NOMO-1 (cell line): ENCODE measurements at regions not wholly inside any gene's neighbourhood (a gene's known extent, or its start where the extent isn't known, plus 50 kb on each side); places are given as distances from the start of the nearest gene placed in this dataset.

ENCODE experiments used
- DNase-seq, 2 experiments: peaks; one replicate each; lab custom pipeline; 2025; ENCODE audit not compliant: unreplicated experiment in 2 of 2; lab: John Stamatoyannopoulos, UW

GRCh38 chr15:47376190-47376589, 341.1 kb upstream of the SEMA6D start:
- peak; percentile 54 to 68 for DNase-seq

DNA sequence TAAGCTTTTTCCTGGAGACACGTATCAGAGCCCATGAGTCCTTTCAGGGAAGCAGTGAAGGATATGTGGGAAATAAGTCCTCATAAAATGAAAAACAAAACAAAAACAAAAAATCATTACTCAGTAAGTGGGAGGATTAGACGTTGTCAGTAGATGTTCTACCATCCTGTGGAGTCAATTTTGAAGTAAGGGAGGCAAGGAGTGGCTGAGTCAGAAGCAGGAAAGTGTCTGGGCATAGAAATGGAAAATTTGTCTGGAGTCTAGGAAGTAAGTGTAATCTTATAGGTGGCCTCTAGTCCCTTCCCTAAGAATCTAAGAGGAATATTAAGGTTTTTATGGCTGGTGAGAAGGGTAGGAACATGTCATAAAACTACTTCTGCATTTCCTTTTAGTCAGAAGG, 339.8 kb upstream of the SEMA6D start:
- no peak for DNase-seq

DNA sequence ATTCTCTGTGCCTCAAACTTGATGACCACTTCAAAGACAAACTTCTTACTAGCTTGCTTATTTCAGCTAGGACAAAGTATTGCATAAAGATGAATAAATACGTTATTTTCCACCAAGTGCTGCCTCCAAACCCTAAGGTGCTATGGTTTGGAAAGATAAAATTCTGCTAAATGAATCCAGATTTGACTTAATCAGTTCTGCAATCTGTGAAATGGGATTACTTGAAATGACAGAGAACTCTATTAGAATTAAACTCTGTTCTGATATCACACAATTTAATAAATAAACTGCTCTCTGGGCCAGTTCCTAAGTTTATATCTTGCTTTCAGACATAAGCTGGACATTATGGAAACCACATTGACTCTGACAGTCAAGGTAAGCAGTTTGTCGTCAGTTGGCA, 338.8 kb upstream of the SEMA6D start:
- no peak for DNase-seq

DNA sequence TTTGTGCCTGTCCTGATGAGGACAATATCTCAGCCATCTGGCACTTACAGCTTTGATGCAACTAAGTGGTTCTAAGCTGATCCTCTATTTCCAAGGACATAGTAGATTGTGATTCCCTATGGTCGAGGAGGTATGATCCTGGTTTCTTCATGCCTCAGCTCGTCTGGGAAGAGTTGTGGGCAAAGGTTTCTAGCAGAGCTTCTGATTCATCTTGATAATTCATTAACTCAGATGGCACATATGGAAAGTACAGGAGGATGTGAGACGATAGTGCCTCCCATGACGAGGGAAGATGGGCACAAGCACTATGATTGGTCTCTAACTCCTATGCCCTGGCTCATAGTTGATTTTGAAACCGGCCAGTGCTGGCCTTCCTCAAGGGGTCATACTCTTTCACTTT, 334.2 kb upstream of the SEMA6D start:
- DNase-seq: no peak

DNA sequence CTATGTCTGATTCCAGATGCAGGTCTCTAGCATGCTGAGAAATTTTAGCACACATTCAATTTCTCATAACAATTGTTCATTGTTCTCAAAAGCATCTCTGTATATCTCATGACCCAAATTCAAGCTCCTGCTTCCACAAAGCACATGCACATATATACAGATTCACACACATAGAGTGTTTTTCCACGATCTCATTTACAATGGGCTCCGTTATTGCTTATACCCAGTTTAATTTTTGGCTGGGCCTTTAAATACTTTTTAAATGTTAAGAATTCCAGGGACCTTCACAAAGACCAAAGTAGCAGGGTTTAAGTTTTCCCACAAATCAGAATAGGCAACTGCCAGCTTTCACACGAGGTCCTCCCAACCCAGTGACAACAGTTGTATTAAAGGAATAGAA, 333.5 kb upstream of the SEMA6D start:
- DNase-seq: no peak

DNA sequence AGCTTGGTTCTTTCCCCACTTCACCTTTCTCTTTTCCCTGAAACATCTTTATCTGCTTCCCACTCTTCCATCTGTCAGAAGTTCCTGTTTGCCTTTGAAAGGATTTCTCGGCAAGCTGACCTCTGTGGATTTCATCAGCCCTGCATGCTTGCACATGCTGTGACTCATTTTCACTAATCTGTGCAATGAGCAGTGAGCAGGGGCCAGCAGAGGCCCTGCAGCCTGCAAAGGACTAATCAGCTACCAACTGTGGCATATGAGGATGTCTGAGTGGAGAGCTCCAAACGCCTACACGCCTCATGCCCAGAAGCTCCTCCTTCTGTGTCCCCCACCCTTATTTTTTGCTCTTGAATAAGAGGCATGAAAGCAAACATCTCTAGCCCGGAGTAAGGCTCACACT, 333.0 kb upstream of the SEMA6D start:
- DNase-seq: peak; percentile 9 to 20

- no peak for DNase-seq
Measured at GRCh38 chr15:47384776-47385175, 332.5 kb upstream of the SEMA6D start.

DNA sequence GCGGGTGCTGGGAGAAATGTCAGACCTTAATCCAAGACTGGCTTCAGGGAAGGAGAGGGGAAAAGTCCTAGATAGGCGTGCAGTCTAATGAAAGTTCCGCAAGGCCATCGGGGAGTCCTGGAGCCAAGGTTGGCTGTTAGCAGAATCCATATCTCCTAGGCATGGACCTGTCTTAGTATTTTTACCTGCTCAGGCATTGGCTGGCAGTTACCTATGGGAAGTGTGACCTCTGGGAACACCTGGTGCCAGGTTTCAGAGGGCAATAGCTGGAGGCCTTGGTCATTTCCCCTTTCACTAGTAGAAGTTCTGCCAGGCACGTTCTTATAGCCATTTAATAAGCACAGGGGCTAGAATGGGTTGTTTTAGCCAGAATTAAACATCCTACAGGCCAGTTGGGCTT, 330.8 kb upstream of the SEMA6D start:
- no peak for DNase-seq

GRCh38 chr15:47388299-47388698, 329.0 kb upstream of the SEMA6D start:
- no peak for DNase-seq

DNA sequence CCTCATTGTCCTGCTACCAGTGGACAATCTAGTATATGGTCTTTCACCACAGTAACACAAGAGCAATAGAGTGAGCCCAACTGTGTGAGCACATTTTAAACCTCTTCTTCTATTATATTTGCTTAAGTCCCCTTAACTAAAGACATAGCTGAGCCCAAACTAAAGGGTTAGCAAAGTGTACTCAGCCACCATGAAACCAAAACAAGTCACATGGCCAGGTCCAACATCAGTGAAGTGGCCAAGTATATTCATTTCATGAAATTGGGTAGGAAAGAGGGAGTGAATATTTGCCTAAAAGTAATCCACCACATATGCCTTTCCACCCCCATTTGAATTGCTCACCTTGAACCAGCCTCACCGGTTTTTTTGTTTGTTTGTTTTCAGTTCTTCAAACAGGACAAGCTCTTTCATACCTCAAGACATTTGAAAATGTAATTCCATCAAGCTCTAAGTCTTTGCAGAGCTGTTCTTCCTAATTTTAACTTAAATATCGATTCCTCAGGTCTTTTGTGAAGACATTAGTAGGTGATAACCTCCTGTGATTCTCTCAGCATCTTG, 327.0 kb upstream of the SEMA6D start:
- DNase-seq: no peak

DNA sequence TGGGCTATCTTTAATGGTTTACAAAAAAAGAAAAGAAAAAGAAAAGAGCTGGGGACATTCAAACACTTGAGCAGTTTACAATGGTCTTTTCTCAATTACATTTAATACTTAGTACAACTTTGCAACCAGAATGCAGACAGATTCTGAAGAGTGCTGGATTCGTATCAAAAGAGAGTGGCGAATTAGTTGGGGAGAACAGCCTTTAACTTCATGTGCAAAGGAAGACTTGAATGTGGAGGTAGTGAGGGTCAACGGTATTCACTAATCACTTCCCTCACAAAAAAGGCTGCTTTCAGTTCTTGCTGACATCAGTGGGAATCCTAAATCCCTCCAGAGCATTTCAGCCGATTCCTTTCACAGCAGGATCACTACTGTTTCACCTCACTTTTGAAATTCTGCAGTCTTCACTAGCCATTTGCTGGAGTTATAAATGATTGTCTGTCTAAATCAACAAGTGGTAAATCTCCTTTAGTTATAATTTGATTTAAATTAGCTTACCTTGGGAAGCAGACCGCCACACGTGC, 323.0 kb upstream of the SEMA6D start:
- no peak for DNase-seq

GRCh38 chr15:47395076-47395475, 322.2 kb upstream of the SEMA6D start:
- DNase-seq: peak; percentile 63 to 82

- no peak for DNase-seq
Measured at GRCh38 chr15:47397655-47398054, 319.6 kb upstream of the SEMA6D start.

DNA sequence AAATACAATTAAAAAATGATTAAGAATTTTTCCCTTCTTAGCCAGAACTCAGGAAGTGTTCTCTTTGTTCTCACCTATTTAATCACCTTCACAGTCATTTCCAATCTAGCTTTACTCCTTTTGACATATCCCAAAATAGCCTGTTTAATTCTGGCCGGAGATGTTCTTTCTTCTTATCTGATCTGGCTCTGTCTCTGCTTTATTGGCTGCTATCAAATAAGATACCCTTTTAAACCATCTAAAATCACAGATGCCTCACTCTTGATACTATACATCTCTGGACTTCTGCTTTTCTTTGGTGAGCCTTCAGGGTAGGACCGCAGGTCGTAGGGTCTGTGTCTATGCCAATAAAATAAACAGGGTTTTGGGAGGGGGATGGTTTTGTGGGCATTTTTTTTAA, 319.2 kb upstream of the SEMA6D start:
- DNase-seq: no peak

DNA sequence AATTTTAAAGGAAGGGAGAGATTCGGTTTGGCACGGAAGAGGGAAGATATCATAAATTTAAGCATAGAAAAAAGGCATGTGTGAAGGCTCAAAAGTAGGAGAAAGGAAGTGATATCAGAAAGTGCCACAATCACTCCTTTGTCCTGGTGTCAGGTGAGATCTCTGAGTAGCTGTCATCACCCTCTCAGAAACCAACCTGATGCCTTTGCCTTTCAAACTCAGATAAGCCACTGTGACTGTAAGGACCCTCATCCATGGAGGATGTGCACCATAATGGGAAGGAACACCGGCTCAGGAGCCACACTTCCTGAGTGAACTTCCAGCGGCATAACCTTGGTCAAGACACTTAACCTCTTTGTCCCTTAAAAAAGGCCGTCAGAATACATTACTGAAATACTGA, 318.7 kb upstream of the SEMA6D start:
- DNase-seq: no peak

GRCh38 chr15:47399100-47399499, 318.2 kb upstream of the SEMA6D start:
- DNase-seq: no peak

DNA sequence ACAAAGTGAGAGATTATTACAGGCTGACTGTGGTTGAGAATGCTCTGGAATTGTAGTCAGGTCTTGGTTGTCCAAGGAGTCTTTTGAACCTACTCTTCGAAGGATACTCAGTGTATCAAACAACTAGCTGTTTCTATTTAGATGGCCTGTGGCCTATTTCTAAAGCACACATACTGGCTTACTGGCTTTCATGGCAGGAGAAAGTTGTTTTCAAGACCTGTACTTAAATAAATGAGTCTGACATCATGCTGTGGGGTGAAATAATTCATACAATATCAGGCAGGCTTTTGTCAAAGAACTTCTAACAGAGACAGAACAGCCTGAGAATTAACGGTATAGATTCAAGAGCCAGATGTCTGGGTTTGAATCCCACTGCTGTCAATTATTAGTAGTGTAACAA, 316.7 kb upstream of the SEMA6D start:
- DNase-seq: no peak

GRCh38 chr15:47401427-47401826, 315.9 kb upstream of the SEMA6D start:
- no peak for DNase-seq

DNA sequence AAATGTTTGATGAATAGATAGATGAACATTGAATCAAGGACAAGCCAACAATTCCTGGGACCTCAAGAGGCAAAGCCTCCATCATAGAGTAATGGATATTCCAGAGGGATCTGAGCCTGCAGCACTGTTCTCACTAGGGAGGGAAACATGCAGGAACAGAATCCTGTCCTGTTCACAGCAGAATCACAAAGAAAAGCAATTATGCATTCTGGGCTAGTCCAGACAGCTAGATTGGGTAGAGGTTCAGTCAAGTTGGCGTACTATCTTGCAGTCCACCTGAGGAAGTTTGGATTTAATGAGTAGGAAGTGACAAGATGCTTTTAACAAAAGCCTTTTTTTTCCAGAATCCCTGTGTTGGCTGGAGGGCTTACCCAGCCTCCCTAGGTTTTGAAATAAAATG, 314.5 kb upstream of the SEMA6D start:
- no peak for DNase-seq

DNA sequence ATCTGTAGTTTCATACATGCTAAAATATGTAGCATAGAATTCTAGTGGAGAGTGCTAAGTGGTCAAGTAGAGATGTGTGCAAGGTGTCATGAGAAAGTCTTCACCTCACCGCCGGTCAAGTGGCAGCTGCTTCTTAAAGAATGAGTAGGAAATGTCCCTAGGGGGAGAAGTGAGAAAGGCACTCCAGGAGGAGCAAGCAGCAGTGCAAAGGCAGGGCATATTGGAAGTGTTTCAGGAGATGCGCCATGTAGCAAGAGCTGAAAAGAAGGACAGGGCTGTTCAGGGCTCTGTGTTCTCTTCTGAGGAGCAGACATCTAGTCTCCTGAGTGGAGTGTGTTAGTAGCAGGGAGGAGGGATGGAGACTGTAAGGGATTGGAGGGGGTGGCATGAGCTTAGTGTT, 312.4 kb upstream of the SEMA6D start:
- DNase-seq: no peak

DNA sequence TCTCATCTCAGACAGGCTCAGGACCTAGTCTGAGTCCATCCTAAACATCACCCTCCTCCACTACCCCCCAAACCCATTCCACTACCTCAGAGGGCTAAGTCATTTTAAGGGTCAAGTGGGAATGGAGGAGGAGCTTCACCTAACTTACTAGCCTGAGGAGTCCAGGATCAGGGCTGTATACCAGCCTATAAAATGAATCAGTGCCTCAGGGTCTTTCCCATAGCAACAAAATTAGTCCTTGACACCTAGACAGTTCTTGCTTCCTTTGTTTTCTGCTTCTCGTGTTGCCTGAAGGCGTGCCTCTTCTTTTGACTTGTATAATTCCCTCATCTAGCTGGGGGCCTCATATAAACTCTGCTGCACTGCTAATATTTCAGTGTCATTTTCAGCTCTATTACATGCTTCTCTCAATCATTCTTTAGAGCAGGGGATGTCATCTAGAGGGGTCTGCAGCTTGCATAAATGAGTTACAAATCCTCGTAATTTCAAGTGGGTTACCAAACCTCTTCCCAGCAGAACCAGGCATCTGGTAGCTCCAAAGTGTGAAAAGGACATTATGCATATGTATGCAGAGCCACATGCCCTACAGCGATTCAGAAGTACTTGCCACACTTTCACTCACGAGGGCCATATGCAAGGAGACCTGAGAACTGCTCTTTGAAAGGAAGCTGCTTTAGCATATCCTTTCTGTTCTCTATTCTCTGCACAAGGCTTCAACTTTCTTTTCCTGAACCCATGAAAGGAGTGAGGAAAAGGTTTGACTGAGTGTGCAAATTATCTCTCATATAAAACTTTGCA, 311.7 kb upstream of the SEMA6D start:
- DNase-seq: no peak

DNA sequence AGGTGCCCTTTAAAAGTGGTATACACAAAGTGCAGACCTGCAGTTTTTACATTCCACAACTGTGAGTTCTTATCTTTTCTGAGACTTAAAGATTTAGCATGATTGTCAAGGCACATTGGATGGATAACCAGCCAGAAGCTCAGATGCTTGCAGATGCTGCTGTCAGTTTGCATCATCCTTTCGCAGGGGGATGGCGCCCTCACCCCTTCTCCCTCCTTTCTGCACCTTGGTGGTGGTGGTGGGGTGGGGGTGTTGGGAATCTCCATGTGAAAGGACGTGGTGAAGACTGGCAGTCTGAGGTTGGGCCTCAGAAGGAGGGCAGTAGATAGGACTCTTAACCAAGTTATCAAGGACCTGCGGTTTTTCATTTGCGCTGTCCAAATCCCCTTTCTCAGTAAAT, 309.6 kb upstream of the SEMA6D start:
- no peak for DNase-seq

DNA sequence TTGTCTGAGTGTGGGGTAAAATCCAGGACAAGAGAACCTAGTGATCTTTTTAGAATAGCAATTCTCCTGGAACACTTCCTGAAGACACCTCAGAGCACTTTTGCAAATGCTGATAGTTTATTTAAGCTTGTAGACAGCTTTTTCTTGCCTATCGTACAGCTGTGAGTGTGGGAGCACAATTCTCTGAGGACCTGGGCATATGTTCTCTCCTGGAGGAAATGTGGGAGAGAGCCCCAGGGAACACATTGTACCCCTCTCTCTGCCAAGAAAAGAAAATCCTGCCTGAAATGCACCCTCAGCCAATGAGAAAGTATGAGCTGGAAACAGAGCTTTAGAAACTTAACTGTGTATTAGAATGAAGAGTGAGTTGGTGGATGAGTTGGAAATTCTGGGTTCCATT, 308.3 kb upstream of the SEMA6D start:
- no peak for DNase-seq
